ENCODE measurements at regions not wholly inside any gene's neighbourhood (a gene's known extent, or its start where the extent isn't known, plus 50 kb on each side); places are given as distances from the start of the nearest gene placed in this dataset.

- TF ChIP-seq, protein P1, sequence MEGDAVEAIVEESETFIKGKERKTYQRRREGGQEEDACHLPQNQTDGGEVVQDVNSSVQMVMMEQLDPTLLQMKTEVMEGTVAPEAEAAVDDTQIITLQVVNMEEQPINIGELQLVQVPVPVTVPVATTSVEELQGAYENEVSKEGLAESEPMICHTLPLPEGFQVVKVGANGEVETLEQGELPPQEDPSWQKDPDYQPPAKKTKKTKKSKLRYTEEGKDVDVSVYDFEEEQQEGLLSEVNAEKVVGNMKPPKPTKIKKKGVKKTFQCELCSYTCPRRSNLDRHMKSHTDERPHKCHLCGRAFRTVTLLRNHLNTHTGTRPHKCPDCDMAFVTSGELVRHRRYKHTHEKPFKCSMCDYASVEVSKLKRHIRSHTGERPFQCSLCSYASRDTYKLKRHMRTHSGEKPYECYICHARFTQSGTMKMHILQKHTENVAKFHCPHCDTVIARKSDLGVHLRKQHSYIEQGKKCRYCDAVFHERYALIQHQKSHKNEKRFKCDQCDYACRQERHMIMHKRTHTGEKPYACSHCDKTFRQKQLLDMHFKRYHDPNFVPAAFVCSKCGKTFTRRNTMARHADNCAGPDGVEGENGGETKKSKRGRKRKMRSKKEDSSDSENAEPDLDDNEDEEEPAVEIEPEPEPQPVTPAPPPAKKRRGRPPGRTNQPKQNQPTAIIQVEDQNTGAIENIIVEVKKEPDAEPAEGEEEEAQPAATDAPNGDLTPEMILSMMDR (IDR thresholded peaks at IDR 0.05; ENCODE audit: insufficient read depth, low read depth, low read length), result no peak
- no peak for TF ChIP-seq EZH2 (IDR thresholded peaks at IDR 0.05; ENCODE audit: insufficient read depth, low read length)
These were observed 538.7 kb upstream of the CDH4 start for GRCh38 chr20:60713396-60713795.

Data from astrocyte (in vitro differentiated cells and primary cell).